Right renal cortex interstitium (tissue), 3 donors: ENCODE measurements at regions not wholly inside any gene's neighbourhood (a gene's known extent, or its start where the extent isn't known, plus 50 kb on each side); places are given as distances from the start of the nearest gene placed in this dataset.

Source experiments
- DNase-seq, 3 donors: peaks; one replicate each; pipeline ENCODE4 v3.0.0-alpha.2; 2013; ENCODE audit warnings: low read depth in 3 of 3, low spot score in 2 of 3

DNA sequence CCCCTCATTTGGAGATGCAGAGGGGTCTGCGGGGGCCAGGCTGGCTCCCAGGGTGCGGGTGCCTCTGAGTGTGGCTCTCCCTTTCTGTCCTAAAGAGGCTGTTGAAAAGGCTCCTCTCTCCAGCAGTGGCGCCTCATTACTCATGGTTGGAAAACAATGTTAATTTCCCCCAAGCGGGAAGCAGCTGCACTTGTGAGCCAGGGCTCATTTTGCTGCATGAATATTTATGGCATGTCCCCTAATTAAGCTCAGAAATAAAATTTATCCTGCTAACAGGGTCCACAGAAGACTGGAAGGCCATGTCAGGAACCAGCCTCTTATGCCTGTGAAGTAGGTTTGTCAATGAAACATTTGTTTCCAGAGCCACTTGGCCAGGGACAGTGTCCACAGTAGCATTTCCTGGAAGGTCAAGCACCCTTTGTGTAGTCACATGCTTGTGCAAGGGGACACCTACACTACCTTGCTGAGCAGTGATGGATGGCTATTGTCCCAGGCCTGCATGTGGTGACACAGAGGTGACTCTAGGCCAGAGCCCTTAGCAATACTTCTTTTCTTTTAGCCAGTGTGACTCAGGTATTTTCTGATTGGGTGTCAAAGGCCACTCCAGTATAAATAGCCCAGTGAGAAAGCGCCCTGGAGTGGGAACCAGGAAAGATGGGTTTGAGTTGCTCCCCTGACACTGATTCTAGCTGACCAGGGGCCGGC lies 259.0 kb downstream of the FOXD2 start:
- no peak for DNase-seq

DNA sequence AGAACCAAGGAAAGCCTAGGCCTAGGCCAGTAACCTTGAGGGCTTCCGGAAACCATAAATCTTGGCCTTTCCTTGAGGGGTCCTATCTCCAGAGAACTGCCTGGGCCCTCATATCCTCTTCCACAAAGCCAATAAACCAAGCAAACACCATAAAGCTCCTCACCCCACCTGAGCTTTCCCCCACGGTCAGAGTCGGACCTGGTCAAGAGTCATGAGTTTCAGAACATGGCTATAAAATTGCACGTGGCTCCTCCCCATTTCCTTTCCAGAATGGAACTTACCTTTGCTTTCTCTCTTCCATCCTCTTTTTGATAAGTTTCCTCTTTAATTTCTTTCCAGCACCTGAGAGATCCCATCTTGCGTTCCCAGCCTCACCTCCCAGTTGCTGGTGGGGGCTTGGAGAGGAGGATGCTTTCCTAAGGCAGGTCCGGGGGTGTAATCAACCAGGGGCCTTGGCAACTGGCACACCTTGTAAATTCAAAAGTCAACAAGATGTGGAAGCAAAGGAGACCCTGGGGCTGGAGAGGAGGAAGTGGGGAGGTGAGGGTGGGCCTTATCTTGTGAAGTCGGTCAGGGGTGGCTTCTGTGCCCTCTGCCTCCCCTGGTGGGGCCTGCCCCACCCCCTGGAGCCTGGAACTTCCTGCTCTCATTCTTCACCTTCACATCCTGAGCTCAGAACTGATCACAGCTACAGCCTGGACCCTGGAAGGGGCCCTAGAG lies 259.9 kb downstream of the FOXD2 start:
- DNase-seq: no peak

- DNase-seq: no peak
These were observed 261.8 kb downstream of the FOXD2 start for GRCh38 chr1:47699492-47700235.

- no peak for DNase-seq
These were observed 263.4 kb downstream of the FOXD2 start for GRCh38 chr1:47701283-47701682.

DNA sequence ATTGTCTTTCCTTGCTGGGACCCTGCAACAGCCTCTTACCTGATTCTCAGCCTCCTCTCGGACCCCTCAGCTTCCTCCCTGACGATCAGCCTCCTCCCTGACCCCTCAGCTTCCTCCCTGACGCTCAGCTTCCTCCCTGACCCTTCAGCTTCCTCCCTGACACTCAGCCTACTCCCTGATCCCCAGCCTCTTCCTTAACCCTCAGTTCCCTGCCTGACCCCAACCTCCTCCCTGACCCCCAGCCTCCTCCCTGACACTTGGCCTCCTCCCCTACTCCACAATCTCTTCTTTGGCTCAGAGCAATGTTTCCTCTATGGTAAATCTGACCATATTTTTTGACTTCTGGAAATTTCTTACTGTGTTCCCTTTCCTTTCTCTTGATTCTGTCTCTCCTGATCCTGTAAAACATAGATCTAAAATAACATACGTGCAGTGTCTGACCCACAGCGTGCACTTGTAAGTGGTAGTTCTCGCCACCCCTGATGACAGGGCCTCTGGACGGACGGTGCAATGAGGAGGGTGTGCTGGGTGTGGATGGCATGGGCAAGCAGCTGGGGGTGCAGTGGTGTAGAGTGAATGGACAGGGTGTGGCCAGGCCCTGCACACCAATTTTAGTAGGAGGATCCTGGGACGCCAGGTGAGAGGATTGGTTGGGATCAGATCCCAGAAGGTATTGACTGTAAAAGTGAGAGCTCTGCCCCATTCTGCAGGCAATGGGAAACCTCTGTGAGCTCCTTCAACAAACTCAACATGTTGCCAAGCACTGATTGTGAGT lies 264.1 kb downstream of the FOXD2 start:
- DNase-seq: no peak

- no peak for DNase-seq
These were observed 265.4 kb downstream of the FOXD2 start for GRCh38 chr1:47703156-47703825.

DNA sequence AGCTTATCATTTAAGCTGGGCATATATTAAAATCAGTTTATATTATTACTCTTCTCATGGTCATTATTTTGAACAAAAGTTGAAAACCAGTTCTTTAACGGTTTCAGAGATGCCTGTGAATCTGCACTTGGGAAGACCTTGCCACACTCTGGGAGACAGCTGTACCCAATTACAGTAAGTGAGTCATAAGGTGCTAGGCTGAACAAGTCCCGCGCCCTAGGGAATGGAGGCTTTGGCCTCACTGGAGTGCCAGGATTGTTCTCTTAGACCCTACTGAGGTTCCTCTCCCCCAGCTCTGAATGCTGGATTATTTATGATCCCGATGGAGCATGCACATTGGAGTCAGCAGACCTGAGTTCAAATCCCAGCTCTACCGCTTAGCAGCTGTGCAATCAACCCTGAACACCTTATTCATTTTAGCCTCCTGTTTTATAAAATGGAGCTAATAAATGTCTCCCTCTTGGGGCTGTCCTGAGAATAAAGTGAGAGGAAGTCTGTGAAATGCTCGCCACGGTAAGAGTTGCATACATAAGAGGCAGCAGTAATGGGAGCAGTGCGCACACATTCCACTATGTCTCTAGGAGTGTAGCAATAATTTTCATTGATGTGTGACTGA lies 266.2 kb downstream of the FOXD2 start:
- no peak for DNase-seq

DNA sequence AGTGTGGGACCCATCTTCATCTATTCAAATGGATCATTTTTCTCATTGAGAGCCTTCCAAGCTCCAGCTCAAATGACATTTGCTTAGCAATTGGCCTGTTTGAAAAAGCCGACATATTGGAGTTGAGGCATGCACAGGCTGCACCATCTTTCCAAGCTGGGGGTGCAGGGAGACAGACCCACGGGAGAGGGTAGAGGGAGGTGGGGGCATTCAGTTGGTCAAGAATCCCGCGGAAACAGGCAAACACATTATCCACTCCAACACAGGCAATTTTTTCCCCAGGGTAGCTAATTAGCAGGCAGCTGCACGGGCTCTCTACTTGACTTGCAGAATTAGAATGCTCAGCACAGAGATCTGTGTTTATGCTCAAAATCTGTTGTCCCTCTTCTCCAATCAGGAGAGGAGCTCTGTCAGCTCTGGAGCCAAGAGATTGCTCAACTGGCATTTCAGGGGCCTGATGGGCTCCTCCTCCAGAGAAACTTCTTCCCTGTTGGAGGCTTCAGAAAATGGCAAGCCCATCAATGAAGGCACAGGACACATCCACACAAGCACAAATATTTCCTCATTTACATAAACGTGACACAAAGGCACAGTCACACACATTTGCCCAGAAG lies 267.8 kb downstream of the FOXD2 start:
- no peak for DNase-seq

GRCh38 chr1:47707503-47707902 lies 269.7 kb downstream of the FOXD2 start:
- DNase-seq: no peak

DNA sequence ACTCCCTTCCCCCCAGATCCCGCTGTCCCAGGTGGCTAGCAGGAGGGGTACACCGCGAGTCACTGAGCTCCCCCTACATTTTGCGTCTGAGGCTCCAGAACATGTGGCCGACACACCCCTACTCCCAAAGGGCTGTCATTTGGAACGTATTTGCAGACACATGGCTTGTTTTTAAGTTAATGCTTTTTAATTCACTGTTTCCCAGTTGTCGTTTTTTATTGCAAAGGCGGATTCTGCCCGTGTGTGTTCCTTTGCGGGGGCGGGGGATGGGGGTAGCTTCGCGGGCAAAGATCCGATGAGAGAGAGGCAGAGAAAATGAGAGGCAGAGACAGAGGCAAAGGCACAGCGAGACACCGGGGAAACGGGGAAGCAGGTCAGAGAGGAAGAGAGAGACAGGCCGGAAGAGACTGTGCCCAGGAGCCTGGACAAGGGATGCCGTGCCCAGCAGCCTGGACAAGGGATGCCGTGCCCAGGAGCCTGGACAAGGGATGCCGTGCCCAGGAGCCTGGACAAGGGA lies 270.2 kb downstream of the FOXD2 start:
- DNase-seq: no peak

DNA sequence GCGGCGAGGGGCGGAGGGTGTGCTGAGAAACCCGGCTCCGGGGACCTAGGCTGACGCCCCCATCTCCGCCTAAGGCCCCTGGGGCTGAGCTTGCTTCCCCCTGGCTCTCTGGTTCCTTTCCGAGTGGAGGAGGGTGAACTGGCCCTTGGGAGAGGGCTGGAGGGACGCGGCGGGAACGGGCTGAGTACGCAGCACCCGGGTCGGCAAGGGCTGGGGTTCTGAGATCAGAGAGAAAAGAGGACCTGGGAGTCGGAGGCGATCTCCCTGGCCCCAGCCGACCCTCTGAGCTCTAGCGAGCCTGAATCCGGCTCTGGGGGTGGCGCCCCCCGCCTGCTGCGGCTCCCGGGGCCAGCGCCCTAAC lies 270.8 kb downstream of the FOXD2 start:
- DNase-seq: no peak

GRCh38 chr1:47709019-47709871 lies 271.4 kb downstream of the FOXD2 start:
- DNase-seq: no peak

DNA sequence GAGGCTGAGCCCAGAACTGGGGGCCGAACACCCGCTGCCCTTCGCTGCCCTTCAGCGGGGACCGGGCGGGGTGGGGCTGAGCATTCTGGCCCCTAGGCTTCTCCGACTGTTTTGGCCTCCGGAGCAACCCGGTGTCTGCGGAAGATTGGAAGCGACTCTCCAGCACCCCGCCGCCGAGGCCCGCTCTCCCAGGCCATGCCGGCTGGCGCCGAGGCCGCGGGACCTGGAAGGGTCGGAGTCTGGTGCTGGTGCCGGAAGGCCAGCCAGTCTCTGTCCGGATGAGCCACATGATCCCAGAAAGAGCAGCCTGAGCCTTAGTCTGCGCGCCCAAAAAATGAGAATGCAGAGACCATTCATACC lies 272.0 kb downstream of the FOXD2 start:
- DNase-seq: no peak

DNA sequence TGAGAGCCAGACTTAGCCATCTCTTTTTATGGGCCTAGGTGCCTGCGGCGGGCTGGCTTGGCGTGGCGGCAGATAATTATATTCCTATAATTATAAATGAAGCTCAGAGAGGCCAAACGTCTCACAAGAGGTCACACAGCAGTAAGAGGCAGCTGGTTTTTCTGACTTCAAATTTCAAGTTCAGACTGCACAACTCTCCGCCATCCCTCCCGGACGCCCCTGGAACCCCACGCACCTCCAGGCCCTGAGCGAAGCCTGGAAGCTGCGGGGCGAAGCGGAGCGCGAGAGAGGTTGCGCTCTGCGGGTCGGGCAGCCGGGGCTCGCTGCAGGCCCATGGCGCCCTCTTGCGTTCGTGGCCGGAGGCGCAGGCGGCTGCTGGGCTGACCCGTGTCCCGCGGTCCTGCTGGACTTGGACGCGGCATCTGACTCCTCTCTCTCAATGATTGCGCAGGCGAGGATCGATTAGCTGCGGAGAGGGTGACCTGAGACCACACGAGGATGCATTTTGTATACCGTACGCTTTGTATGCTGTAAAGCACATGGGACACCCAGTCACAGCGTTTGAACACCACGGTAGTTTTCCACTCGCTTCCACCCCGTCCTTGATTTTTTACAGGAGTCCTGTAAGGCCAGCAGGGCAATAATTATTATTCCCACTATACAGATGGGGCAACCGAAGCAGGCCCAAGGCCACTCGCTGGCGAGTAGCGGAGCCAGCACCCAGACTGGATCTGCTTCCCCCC lies 272.7 kb downstream of the FOXD2 start:
- DNase-seq: no peak
